ENCODE measurements at regions not wholly inside any gene's neighbourhood (a gene's known extent, or its start where the extent isn't known, plus 50 kb on each side); places are given as distances from the start of the nearest gene placed in this dataset.
A peak's percentile ranks its signal among the peaks of the same experiment; 100 is the strongest.
"Not testable (repeated sequence)": the region's sequence is repeated elsewhere in the genome, so short reads cannot be mapped to it uniquely, and the experiment has no call there.

GRCh38 chr7:92925876-92926696 is 89.7 kb upstream of the CDK6 start:
- Mint-ChIP-seq H3K9me3 (peaks cover 6% of the 10 kb centered on the region), H3K4me1 (no peaks in the 10 kb centered on the region), H3K36me3 (no peaks in the 10 kb centered on the region), H3K27me3 (peaks cover 18% of the 10 kb centered on the region), H3K4me3 (no peak overlapping the region), H3K27ac (no peak overlapping the region)
- no peak for ATAC-seq

- ATAC-seq, result no peak
- Mint-ChIP-seq H3K4me1 (no peaks in the 10 kb centered on the region), H3K36me3 (no peaks in the 10 kb centered on the region), H3K4me3 (no peak overlapping the region), H3K27ac (no peak overlapping the region), H3K27me3 (peaks cover 18% of the 10 kb centered on the region), H3K9me3 (peaks cover 3% of the 10 kb centered on the region)
Observed at GRCh38 chr7:92924800-92925199, 88.4 kb upstream of the CDK6 start.

- H3K4me1 Mint-ChIP-seq, result no peaks in the 10 kb centered on the region
- H3K27me3 Mint-ChIP-seq, result no peaks in the 10 kb centered on the region
- no peak for ATAC-seq
- H3K36me3 Mint-ChIP-seq, result no peaks in the 10 kb centered on the region
- H3K9me3 Mint-ChIP-seq, result peaks cover 3% of the 10 kb centered on the region
- no peak overlapping the region for H3K27ac Mint-ChIP-seq
- no peak overlapping the region for H3K4me3 Mint-ChIP-seq
Observed at GRCh38 chr7:92917230-92917629, 80.9 kb upstream of the CDK6 start.

- no peak for ATAC-seq
- H3K36me3 Mint-ChIP-seq, result no peaks in the 10 kb centered on the region
- no peak overlapping the region for H3K4me3 Mint-ChIP-seq
- no peak overlapping the region for H3K27ac Mint-ChIP-seq
- peaks cover 3% of the 10 kb centered on the region for H3K9me3 Mint-ChIP-seq
- H3K27me3 Mint-ChIP-seq, result no peaks in the 10 kb centered on the region
- no peaks in the 10 kb centered on the region for H3K4me1 Mint-ChIP-seq
Observed at GRCh38 chr7:92916770-92917224, 80.4 kb upstream of the CDK6 start.

GRCh38 chr7:92915348-92915747 is 79.0 kb upstream of the CDK6 start:
- Mint-ChIP-seq H3K4me3 (no peak overlapping the region), H3K27me3 (no peaks in the 10 kb centered on the region), H3K27ac (no peak overlapping the region), H3K9me3 (no peaks in the 10 kb centered on the region), H3K4me1 (no peaks in the 10 kb centered on the region), H3K36me3 (no peaks in the 10 kb centered on the region)
- ATAC-seq, result no peak

GRCh38 chr7:92914645-92915044 is 78.3 kb upstream of the CDK6 start:
- Mint-ChIP-seq H3K27me3 (no peaks in the 10 kb centered on the region), H3K27ac (no peak overlapping the region), H3K4me3 (no peak overlapping the region), H3K9me3 (no peaks in the 10 kb centered on the region), H3K36me3 (no peaks in the 10 kb centered on the region), H3K4me1 (no peaks in the 10 kb centered on the region)
- ATAC-seq, result no peak

- no peak overlapping the region for H3K4me3 Mint-ChIP-seq
- H3K27me3 Mint-ChIP-seq, result no peaks in the 10 kb centered on the region
- H3K4me1 Mint-ChIP-seq, result no peaks in the 10 kb centered on the region
- H3K36me3 Mint-ChIP-seq, result no peaks in the 10 kb centered on the region
- no peak for ATAC-seq
- no peaks in the 10 kb centered on the region for H3K9me3 Mint-ChIP-seq
- no peak overlapping the region for H3K27ac Mint-ChIP-seq
Observed at GRCh38 chr7:92913849-92914248, 77.5 kb upstream of the CDK6 start.

GRCh38 chr7:92910976-92911375 is 74.6 kb upstream of the CDK6 start:
- no peak overlapping the region for H3K4me3 Mint-ChIP-seq
- H3K36me3 Mint-ChIP-seq, result no peaks in the 10 kb centered on the region
- H3K9me3 Mint-ChIP-seq, result peaks cover 2% of the 10 kb centered on the region
- H3K4me1 Mint-ChIP-seq, result no peaks in the 10 kb centered on the region
- H3K27me3 Mint-ChIP-seq, result no peaks in the 10 kb centered on the region
- no peak for ATAC-seq
- no peak overlapping the region for H3K27ac Mint-ChIP-seq

GRCh38 chr7:92909686-92910475 is 73.5 kb upstream of the CDK6 start:
- H3K4me1 Mint-ChIP-seq, result peaks cover 3% of the 10 kb centered on the region
- no peak overlapping the region for H3K4me3 Mint-ChIP-seq
- peaks cover 3% of the 10 kb centered on the region for H3K9me3 Mint-ChIP-seq
- H3K27me3 Mint-ChIP-seq, result no peaks in the 10 kb centered on the region
- no peaks in the 10 kb centered on the region for H3K36me3 Mint-ChIP-seq
- no peak overlapping the region for H3K27ac Mint-ChIP-seq
- no peak for ATAC-seq

- Mint-ChIP-seq H3K4me3 (no peak overlapping the region), H3K36me3 (no peaks in the 10 kb centered on the region), H3K4me1 (peaks cover 20% of the 10 kb centered on the region), H3K27me3 (peaks cover 8% of the 10 kb centered on the region), H3K9me3 (peaks cover 3% of the 10 kb centered on the region), H3K27ac (no peak overlapping the region)
- peak; percentile 92 for ATAC-seq
Observed at GRCh38 chr7:92904244-92905131, 68.1 kb upstream of the CDK6 start.

- Mint-ChIP-seq H3K4me1 (peaks cover 6% of the 10 kb centered on the region), H3K27ac (no peak overlapping the region), H3K36me3 (peaks cover 6% of the 10 kb centered on the region), H3K4me3 (no peak overlapping the region), H3K27me3 (peaks cover 6% of the 10 kb centered on the region), H3K9me3 (peaks cover 30% of the 10 kb centered on the region)
- no peak for ATAC-seq
Observed at GRCh38 chr7:92898798-92899197, 62.4 kb upstream of the CDK6 start.

GRCh38 chr7:92894857-92895256 is 58.5 kb upstream of the CDK6 start:
- H3K27ac Mint-ChIP-seq, H3K27me3 Mint-ChIP-seq, H3K4me3 Mint-ChIP-seq, H3K36me3 Mint-ChIP-seq, H3K4me1 Mint-ChIP-seq, ATAC-seq: not testable (repeated sequence)
- peaks cover 30% of the 10 kb centered on the region for H3K9me3 Mint-ChIP-seq

- Mint-ChIP-seq H3K9me3 (peaks cover 10% of the 10 kb centered on the region), H3K27ac (no peak overlapping the region), H3K4me1 (peaks cover 3% of the 10 kb centered on the region), H3K4me3 (no peak overlapping the region), H3K36me3 (no peaks in the 10 kb centered on the region), H3K27me3 (no peaks in the 10 kb centered on the region)
- no peak for ATAC-seq
Observed at GRCh38 chr7:92889081-92889480, 52.7 kb upstream of the CDK6 start.
